ENCODE measurements at regions not wholly inside any gene's neighbourhood (a gene's known extent, or its start where the extent isn't known, plus 50 kb on each side); places are given as distances from the start of the nearest gene placed in this dataset.

DNA sequence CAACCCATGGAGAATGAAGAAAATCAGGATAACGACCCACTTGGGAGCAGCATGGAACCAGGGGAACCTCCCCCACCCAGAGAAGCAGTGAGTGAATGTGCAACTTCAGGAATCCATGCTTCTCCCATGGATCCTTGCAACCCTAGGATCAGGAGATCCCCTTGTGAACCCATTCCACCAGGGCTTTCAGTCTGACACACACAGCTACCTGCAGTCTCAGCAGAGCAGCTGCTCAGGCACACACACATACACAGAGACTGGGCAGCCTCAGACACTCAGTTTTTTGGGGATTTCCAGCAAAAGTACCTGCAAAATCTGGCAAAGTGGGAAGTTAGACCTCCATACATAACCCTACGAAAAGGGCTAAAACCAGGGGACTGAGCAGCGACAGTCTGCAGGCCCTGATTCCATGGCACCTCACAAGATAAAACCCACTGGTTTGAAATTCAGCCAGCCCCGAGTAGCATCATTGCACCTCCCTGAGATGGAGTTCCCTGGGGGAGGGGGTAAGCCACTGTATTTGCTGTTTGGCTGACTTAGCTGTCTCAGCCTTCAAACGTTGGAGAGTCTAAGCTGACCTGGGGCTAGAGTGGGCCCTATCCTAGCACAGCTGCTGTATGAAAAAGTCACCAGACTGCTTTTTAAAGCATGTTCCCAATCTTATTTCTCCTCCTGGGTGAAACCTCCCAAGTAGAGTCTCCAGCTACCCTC lies 737.5 kb upstream of the NDST4 start:
- TF ChIP-seq, protein P1, sequence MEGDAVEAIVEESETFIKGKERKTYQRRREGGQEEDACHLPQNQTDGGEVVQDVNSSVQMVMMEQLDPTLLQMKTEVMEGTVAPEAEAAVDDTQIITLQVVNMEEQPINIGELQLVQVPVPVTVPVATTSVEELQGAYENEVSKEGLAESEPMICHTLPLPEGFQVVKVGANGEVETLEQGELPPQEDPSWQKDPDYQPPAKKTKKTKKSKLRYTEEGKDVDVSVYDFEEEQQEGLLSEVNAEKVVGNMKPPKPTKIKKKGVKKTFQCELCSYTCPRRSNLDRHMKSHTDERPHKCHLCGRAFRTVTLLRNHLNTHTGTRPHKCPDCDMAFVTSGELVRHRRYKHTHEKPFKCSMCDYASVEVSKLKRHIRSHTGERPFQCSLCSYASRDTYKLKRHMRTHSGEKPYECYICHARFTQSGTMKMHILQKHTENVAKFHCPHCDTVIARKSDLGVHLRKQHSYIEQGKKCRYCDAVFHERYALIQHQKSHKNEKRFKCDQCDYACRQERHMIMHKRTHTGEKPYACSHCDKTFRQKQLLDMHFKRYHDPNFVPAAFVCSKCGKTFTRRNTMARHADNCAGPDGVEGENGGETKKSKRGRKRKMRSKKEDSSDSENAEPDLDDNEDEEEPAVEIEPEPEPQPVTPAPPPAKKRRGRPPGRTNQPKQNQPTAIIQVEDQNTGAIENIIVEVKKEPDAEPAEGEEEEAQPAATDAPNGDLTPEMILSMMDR (IDR thresholded peaks at IDR 0.05), result no peak
- no peak for TF ChIP-seq POLR2A (IDR thresholded peaks at IDR 0.05)

Measured in heart left ventricle (tissue), 13 donors.